HUES48 (cell line): ENCODE measurements at regions not wholly inside any gene's neighbourhood (a gene's known extent, or its start where the extent isn't known, plus 50 kb on each side); places are given as distances from the start of the nearest gene placed in this dataset.

Source experiments
- H3K27ac ChIP-seq: one replicate; pipeline ENCODE4 v1.7.0; 2013; ENCODE audit warnings: low read depth, low read length, inconsistent platforms
- H3K27me3 ChIP-seq: 2 replicates; pipeline ENCODE4 v1.6.1; 2013; ENCODE audit warnings: mild to moderate bottlenecking, low read length; ENCODE audit not compliant: control insufficient read depth, insufficient read depth
- H3K36me3 ChIP-seq: 2 replicates; pipeline ENCODE4 v1.6.1; 2013; ENCODE audit warnings: low read length; ENCODE audit not compliant: control insufficient read depth, insufficient read depth
- H3K4me1 ChIP-seq: 2 replicates; pipeline ENCODE4 v1.6.1; 2013; ENCODE audit warnings: mild to moderate bottlenecking, low read length; ENCODE audit not compliant: control insufficient read depth, insufficient read depth
- H3K4me3 ChIP-seq: 2 replicates; pipeline ENCODE4 v1.5.1; 2013; ENCODE audit warnings: mild to moderate bottlenecking, low read depth, low read length
- H3K9ac ChIP-seq: 2 replicates; pipeline ENCODE4 v1.6.1; 2013; ENCODE audit warnings: mild to moderate bottlenecking, low read depth, low read length, moderate library complexity
- H3K9me3 ChIP-seq: 2 replicates; pipeline ENCODE4 v1.6.1; 2013; ENCODE audit warnings: low read length; ENCODE audit not compliant: control insufficient read depth, insufficient read depth

GRCh38 chr1:61523893-61524605 is 200.9 kb downstream of the TM2D1 start:
- H3K27ac ChIP-seq = no peak overlapping the region
- H3K9me3 ChIP-seq = no peaks in the 10 kb centered on the region
- no peaks in the 10 kb centered on the region for H3K36me3 ChIP-seq
- no peak overlapping the region for H3K4me3 ChIP-seq
- H3K9ac ChIP-seq = no peak overlapping the region
- no peaks in the 10 kb centered on the region for H3K27me3 ChIP-seq
- no peaks in the 10 kb centered on the region for H3K4me1 ChIP-seq

GRCh38 chr1:61523229-61523628 is 201.7 kb downstream of the TM2D1 start:
- no peaks in the 10 kb centered on the region for H3K9me3 ChIP-seq
- no peaks in the 10 kb centered on the region for H3K4me1 ChIP-seq
- no peak overlapping the region for H3K9ac ChIP-seq

GRCh38 chr1:61520401-61520800 is 204.5 kb downstream of the TM2D1 start:
- Histone ChIP-seq H3K4me3 (no peak overlapping the region), H3K9me3 (no peaks in the 10 kb centered on the region), H3K9ac (no peak overlapping the region), H3K27ac (no peak overlapping the region), H3K27me3 (no peaks in the 10 kb centered on the region), H3K4me1 (no peaks in the 10 kb centered on the region), H3K36me3 (no peaks in the 10 kb centered on the region)

More at GRCh38 chr1:61523229-61523628, 201.7 kb downstream of the TM2D1 start:
- Histone ChIP-seq H3K27me3 (no peaks in the 10 kb centered on the region), H3K27ac (no peak overlapping the region), H3K36me3 (no peaks in the 10 kb centered on the region), H3K4me3 (no peak overlapping the region)

- no peaks in the 10 kb centered on the region for H3K4me1 ChIP-seq
- H3K9me3 ChIP-seq = no peaks in the 10 kb centered on the region
- H3K27ac ChIP-seq = no peak overlapping the region
- no peaks in the 10 kb centered on the region for H3K27me3 ChIP-seq
- H3K9ac ChIP-seq = no peak overlapping the region
- H3K4me3 ChIP-seq = no peak overlapping the region
- H3K36me3 ChIP-seq = no peaks in the 10 kb centered on the region
Measured at GRCh38 chr1:61519631-61520030, 205.3 kb downstream of the TM2D1 start.

GRCh38 chr1:61518670-61519400 is 206.1 kb downstream of the TM2D1 start:
- Histone ChIP-seq H3K36me3 (no peaks in the 10 kb centered on the region), H3K27ac (no peak overlapping the region), H3K4me3 (no peak overlapping the region)

GRCh38 chr1:61517345-61517744 is 207.6 kb downstream of the TM2D1 start:
- H3K4me1 ChIP-seq = peaks cover 8% of the 10 kb centered on the region; the same call in 1 of the 2 replicates

More at GRCh38 chr1:61518670-61519400, 206.1 kb downstream of the TM2D1 start:
- Histone ChIP-seq H3K4me1 (no peaks in the 10 kb centered on the region), H3K9ac (no peak overlapping the region), H3K9me3 (no peaks in the 10 kb centered on the region), H3K27me3 (no peaks in the 10 kb centered on the region)

GRCh38 chr1:61515096-61515495 is 209.8 kb downstream of the TM2D1 start:
- Histone ChIP-seq H3K27ac (no peak overlapping the region), H3K4me1 (peaks cover 8% of the 10 kb centered on the region; the same call in 1 of the 2 replicates), H3K4me3 (no peak overlapping the region), H3K27me3 (no peaks in the 10 kb centered on the region), H3K36me3 (no peaks in the 10 kb centered on the region), H3K9me3 (no peaks in the 10 kb centered on the region), H3K9ac (no peak overlapping the region)

More at GRCh38 chr1:61517345-61517744, 207.6 kb downstream of the TM2D1 start:
- no peaks in the 10 kb centered on the region for H3K36me3 ChIP-seq
- H3K9ac ChIP-seq = no peak overlapping the region
- no peaks in the 10 kb centered on the region for H3K9me3 ChIP-seq
- no peak overlapping the region for H3K27ac ChIP-seq
- H3K4me3 ChIP-seq = no peak overlapping the region
- H3K27me3 ChIP-seq = no peaks in the 10 kb centered on the region
